Peyer's patch (tissue), 4 donors: ENCODE measurements at regions not wholly inside any gene's neighbourhood (a gene's known extent, or its start where the extent isn't known, plus 50 kb on each side); places are given as distances from the start of the nearest gene placed in this dataset.

ENCODE experiments used
- DNase-seq, 3 donors: peaks; one replicate each; pipeline ENCODE4 v3.0.0-alpha.2; 2017 to 2019
- H3K27ac ChIP-seq, 4 donors: fragments of 200-600 bp; sonication (generic); one replicate each; pipeline ENCODE4 v1.5.1; 2016 to 2019
- H3K27me3 ChIP-seq, 2 donors: fragments of 200-600 bp; sonication (generic); one replicate each; pipeline ENCODE4 v1.5.1; 2019
- H3K36me3 ChIP-seq, 3 donors: fragments of 200-600 bp; sonication (generic); one replicate each; pipeline ENCODE4 v1.5.1; 2016 to 2019
- H3K4me1 ChIP-seq, 4 donors: fragments of 200-600 bp; sonication (generic); one replicate each; pipeline ENCODE4 v1.5.1; 2016 to 2019
- H3K4me3 ChIP-seq, 4 donors: fragments of 200-600 bp; sonication (generic); 1 replicate in 3 of 4; 2 replicates in 1 of 4; pipeline ENCODE4 v1.5.1; 2016 to 2019; ENCODE audit warnings: mild to moderate bottlenecking in 1 of 4
- H3K9me3 ChIP-seq, 4 donors: fragments of 200-600 bp; sonication (generic); one replicate each; pipeline ENCODE4 v1.5.1; 2016 to 2019; ENCODE audit warnings: mild to moderate bottlenecking in 1 of 4
- POLR2A ChIP-seq, 2 donors: fragments of 450-650 bp; IDR thresholded peaks; one replicate each; pipeline ENCODE4 v1.5.1; 2017; ENCODE audit warnings: antibody characterized with exemption in 2 of 2, mild to moderate bottlenecking in 2 of 2, moderate library complexity in 2 of 2
- TF ChIP-seq, protein P1 (sequence below), 6 experiments: fragments of 450-650 bp in 4 of 6; fragments of 200-600 bp in 2 of 6; sonication (generic) in 1 of 6; IDR thresholded peaks; one replicate each; pipeline ENCODE4 v1.5.1; 2017 to 2019; ENCODE audit warnings: antibody characterized with exemption in 6 of 6, mild to moderate bottlenecking in 3 of 6, moderate library complexity in 1 of 6

DNA sequence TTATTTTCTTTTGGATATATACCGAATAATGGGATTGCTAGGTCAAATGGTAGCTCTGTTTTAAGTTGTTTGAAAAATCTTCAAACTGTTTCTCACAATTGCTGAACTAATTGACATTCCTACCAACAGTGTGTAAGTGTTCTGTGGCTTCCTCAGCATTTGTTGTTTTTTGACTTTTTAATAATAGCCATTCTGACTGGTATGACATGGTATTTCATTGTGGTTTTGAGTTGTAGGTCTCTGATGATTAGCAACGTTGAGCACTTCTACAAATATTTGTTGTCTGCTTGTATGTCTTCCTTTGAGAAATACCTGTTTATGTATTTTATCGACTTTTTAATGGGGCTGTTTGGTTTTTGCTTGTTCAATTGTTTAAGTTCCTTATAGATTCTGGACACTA, 680.1 kb upstream of the GRIA3 start:
- Histone ChIP-seq H3K4me3 (no peak overlapping the region), H3K4me1 (no peaks in the 10 kb centered on the region), H3K27ac (no peak overlapping the region), H3K9me3 (no peaks in the 10 kb centered on the region), H3K27me3 (no peaks in the 10 kb centered on the region), H3K36me3 (no peaks in the 10 kb centered on the region)
- DNase-seq = no peak
- no peak for TF ChIP-seq POLR2A (IDR thresholded peaks at IDR 0.05)
- TF ChIP-seq, protein P1, sequence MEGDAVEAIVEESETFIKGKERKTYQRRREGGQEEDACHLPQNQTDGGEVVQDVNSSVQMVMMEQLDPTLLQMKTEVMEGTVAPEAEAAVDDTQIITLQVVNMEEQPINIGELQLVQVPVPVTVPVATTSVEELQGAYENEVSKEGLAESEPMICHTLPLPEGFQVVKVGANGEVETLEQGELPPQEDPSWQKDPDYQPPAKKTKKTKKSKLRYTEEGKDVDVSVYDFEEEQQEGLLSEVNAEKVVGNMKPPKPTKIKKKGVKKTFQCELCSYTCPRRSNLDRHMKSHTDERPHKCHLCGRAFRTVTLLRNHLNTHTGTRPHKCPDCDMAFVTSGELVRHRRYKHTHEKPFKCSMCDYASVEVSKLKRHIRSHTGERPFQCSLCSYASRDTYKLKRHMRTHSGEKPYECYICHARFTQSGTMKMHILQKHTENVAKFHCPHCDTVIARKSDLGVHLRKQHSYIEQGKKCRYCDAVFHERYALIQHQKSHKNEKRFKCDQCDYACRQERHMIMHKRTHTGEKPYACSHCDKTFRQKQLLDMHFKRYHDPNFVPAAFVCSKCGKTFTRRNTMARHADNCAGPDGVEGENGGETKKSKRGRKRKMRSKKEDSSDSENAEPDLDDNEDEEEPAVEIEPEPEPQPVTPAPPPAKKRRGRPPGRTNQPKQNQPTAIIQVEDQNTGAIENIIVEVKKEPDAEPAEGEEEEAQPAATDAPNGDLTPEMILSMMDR (IDR thresholded peaks at IDR 0.05) = no peak

DNA sequence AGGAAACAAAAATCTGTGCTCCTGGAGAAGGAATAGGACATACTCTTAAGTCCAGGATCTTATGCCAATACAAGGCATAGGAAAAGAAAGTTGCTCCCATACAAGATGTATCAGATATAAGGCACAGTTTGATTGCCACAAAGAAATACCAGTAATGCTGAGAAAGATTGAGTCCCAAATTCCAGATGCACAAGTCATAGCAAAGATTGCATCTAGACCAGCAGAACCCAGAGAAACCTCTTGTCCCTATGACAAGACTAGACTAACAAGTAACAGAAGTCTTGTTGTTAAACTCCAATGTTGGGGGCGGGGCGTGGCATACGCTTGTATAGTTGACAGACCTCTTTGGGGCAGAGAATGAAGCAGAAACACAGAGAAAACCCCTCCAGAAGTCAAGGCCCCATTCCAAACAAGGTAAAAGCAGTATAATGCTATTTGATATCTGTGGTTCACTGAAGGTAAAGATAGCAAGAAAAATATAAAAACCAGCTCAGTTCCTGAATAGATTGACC, 671.5 kb upstream of the GRIA3 start:
- Histone ChIP-seq H3K4me3 (no peak overlapping the region), H3K4me1 (no peaks in the 10 kb centered on the region), H3K9me3 (no peaks in the 10 kb centered on the region), H3K27me3 (no peaks in the 10 kb centered on the region), H3K36me3 (no peaks in the 10 kb centered on the region), H3K27ac (no peak overlapping the region)
- DNase-seq = no peak
- TF ChIP-seq, protein P1 (IDR thresholded peaks at IDR 0.05) = no peak
- TF ChIP-seq POLR2A (IDR thresholded peaks at IDR 0.05) = no peak

DNA sequence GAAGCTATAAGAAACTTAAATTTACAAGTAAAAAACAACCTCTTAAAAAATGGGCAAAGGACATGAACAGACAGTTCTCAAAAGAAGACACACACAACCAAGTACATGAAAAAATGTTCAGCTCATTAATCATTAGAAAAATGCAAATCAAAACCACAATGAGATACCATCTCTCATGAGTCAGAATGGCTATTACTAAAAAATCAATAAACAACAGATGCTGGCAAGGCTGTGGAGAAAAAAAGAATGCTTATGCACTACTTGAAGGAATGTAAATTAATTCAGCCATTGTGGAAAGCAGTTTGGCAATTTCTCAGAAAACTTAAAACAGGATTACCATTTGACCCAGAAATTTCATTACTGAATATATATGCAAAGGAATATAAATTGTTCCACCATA, 666.3 kb upstream of the GRIA3 start:
- no peaks in the 10 kb centered on the region for H3K36me3 ChIP-seq
- H3K27ac ChIP-seq = no peak overlapping the region
- no peak for DNase-seq
- H3K9me3 ChIP-seq = no peaks in the 10 kb centered on the region
- H3K4me1 ChIP-seq = no peaks in the 10 kb centered on the region
- no peak overlapping the region for H3K4me3 ChIP-seq
- no peak for TF ChIP-seq POLR2A (IDR thresholded peaks at IDR 0.05)
- TF ChIP-seq, protein P1 (IDR thresholded peaks at IDR 0.05) = no peak
- H3K27me3 ChIP-seq = no peaks in the 10 kb centered on the region

DNA sequence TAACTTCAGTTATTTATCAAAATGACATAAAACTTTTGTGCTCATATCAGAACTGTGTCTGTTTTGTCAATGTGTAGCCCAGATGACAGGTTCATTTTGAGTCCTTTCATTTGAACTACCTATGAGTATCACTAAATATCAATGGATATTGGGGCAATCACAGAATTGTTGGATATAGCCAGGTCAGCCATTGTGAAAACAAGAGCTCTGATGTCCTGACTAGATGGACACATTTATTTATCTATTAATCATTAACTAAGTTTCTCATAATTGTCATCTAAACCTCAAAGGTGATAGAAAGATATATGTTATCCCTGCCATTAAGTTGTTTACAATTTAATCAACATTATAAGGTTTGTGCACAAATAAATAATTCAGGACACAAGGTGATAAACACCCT, 638.3 kb upstream of the GRIA3 start:
- DNase-seq = no peak
- Histone ChIP-seq H3K36me3 (no peaks in the 10 kb centered on the region), H3K27ac (no peak overlapping the region), H3K27me3 (no peaks in the 10 kb centered on the region), H3K9me3 (no peaks in the 10 kb centered on the region), H3K4me3 (no peak overlapping the region), H3K4me1 (no peaks in the 10 kb centered on the region)
- TF ChIP-seq, protein P1 (IDR thresholded peaks at IDR 0.05) = no peak
- no peak for TF ChIP-seq POLR2A (IDR thresholded peaks at IDR 0.05)

DNA sequence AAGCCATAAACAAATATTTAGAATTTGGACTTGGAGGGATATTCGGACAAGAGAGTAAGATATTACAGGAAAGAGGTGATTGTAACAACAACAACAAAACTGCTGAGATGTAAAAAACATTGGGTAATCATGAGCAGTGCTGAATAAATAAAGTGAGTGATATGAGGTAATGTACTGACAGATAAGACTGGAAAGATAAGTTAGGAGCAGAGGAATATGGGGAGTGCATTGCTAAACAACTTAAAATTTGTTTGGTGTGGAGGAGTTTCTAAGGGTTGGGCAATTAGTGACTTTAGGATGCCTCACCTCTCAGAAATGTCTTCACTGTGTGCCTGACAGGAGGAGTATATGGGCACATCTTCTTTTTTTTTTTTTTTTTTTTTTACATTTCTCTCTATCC, 637.8 kb upstream of the GRIA3 start:
- TF ChIP-seq, protein P1 (IDR thresholded peaks at IDR 0.05) = no peak
- no peak for TF ChIP-seq POLR2A (IDR thresholded peaks at IDR 0.05)
- no peak overlapping the region for H3K27ac ChIP-seq
- no peaks in the 10 kb centered on the region for H3K36me3 ChIP-seq
- no peaks in the 10 kb centered on the region for H3K4me1 ChIP-seq
- no peaks in the 10 kb centered on the region for H3K9me3 ChIP-seq
- no peak for DNase-seq
- no peak overlapping the region for H3K4me3 ChIP-seq
- H3K27me3 ChIP-seq = no peaks in the 10 kb centered on the region

DNA sequence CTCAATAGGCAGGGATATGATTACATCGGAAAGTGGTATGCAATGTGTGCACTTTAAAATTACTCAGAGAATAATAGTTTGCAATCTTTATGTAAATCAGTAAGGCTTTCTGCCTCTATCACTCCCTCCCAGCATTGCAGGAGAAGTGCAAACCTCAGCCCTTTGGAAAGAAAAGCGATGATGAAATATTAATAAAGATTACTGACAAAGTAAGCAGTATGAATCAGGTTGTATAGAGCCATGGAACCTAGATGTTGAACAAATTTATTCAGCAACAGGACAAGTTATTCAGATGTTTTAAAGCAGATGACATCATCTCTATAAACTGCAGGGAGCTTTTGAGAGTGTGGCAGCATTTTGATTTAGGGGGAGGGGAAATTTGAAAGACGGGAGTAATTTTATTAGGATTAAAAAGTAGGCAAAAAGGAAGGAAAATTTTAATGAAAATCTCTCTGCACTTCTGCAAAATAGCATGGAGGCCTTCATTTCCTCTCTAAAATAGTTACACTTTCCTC, 631.7 kb upstream of the GRIA3 start:
- H3K4me1 ChIP-seq = no peaks in the 10 kb centered on the region
- no peaks in the 10 kb centered on the region for H3K9me3 ChIP-seq
- no peak overlapping the region for H3K4me3 ChIP-seq

More for the DNA sequence above, 631.7 kb upstream of the GRIA3 start:
- Histone ChIP-seq H3K36me3 (no peaks in the 10 kb centered on the region), H3K27me3 (no peaks in the 10 kb centered on the region), H3K27ac (no peak overlapping the region)
- no peak for DNase-seq
- no peak for TF ChIP-seq POLR2A (IDR thresholded peaks at IDR 0.05)
- TF ChIP-seq, protein P1 (IDR thresholded peaks at IDR 0.05) = no peak
